Activated naive CD8-positive, alpha-beta T cell (primary cell): ENCODE measurements at regions not wholly inside any gene's neighbourhood (a gene's known extent, or its start where the extent isn't known, plus 50 kb on each side); places are given as distances from the start of the nearest gene placed in this dataset.
"Not testable (repeated sequence)": the region's sequence is repeated elsewhere in the genome, so short reads cannot be mapped to it uniquely, and the experiment has no call there.

ENCODE experiments used
- H3K27ac Mint-ChIP-seq: one replicate; pipeline ENCODE4 v1.8.0; 2021; ENCODE audit warnings: mixed read lengths
- H3K27me3 Mint-ChIP-seq: one replicate; pipeline ENCODE4 v1.8.0; 2021; ENCODE audit warnings: mixed read lengths
- H3K36me3 Mint-ChIP-seq: one replicate; pipeline ENCODE4 v1.8.0; 2021; ENCODE audit warnings: mixed read lengths
- H3K4me1 Mint-ChIP-seq: one replicate; pipeline ENCODE4 v1.8.0; 2021; ENCODE audit warnings: low read depth, mixed read lengths
- H3K4me3 Mint-ChIP-seq: one replicate; pipeline ENCODE4 v1.8.0; 2021; ENCODE audit warnings: mild to moderate bottlenecking, mixed read lengths
- H3K9me3 Mint-ChIP-seq: one replicate; pipeline ENCODE4 v1.8.0; 2021; ENCODE audit warnings: low read depth, mixed read lengths

DNA sequence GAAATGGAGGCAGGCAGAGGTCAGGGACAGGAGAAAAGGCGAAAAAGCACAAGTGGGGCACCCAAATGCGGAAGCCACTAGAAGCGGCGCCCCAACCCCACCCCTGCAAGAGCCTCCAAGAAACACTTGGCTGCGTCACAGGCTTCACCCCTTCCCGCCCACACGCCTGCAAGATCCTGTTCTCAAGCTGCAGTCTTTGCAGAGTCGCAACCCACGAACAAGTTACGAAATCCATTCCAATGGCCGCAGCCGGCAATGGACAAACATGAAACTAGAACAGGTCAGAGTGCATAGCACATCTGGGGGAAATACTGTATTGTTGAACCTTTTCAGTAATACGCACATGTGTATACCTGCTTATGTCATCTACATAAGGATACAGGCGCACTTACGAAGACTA lies 103.6 kb downstream of the PSMG1 start:
- Mint-ChIP-seq H3K4me1 (no peaks in the 10 kb centered on the region), H3K27ac (no peak overlapping the region), H3K27me3 (peaks cover 3% of the 10 kb centered on the region), H3K36me3 (peaks cover 2% of the 10 kb centered on the region), H3K9me3 (no peaks in the 10 kb centered on the region), H3K4me3 (no peak overlapping the region)

- H3K36me3 Mint-ChIP-seq = peaks cover 2% of the 10 kb centered on the region
- H3K27ac Mint-ChIP-seq = no peak overlapping the region
- H3K4me3 Mint-ChIP-seq = no peak overlapping the region
- H3K4me1 Mint-ChIP-seq = no peaks in the 10 kb centered on the region
- H3K9me3 Mint-ChIP-seq = no peaks in the 10 kb centered on the region
- H3K27me3 Mint-ChIP-seq = peaks cover 3% of the 10 kb centered on the region
Observed at GRCh38 chr21:39078322-39079065, 104.8 kb downstream of the PSMG1 start.

DNA sequence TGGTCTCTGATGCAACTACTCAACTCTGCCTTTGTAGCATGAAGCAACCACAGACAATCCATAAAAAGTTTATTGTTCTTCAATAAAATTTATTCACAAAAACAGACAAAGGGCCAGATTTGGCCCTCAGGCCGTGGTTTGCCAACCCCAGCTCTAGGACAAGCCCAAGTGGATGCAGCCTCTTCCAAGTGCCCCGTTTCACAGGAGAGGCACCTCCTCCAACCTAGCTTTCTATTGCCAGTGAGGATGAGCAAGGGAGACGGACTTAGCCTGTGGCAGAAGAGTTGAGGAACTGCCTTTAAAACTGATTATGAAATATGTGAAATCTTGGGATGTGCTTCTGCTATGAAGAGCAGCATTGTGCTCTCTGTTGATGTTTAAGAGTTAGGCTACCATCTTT lies 105.4 kb downstream of the PSMG1 start:
- no peaks in the 10 kb centered on the region for H3K9me3 Mint-ChIP-seq
- peaks cover 3% of the 10 kb centered on the region for H3K27me3 Mint-ChIP-seq
- H3K27ac Mint-ChIP-seq = no peak overlapping the region
- no peak overlapping the region for H3K4me3 Mint-ChIP-seq
- H3K4me1 Mint-ChIP-seq = no peaks in the 10 kb centered on the region
- H3K36me3 Mint-ChIP-seq = peaks cover 2% of the 10 kb centered on the region

- Mint-ChIP-seq H3K4me1 (no peaks in the 10 kb centered on the region), H3K36me3 (peaks cover 2% of the 10 kb centered on the region), H3K9me3 (no peaks in the 10 kb centered on the region), H3K27ac (no peak overlapping the region), H3K4me3 (no peak overlapping the region), H3K27me3 (peaks cover 3% of the 10 kb centered on the region)
Observed at GRCh38 chr21:39074508-39074907, 108.7 kb downstream of the PSMG1 start.

GRCh38 chr21:39073717-39074116 lies 109.5 kb downstream of the PSMG1 start:
- H3K9me3 Mint-ChIP-seq = no peaks in the 10 kb centered on the region

GRCh38 chr21:39073063-39073462 lies 110.2 kb downstream of the PSMG1 start:
- H3K9me3 Mint-ChIP-seq = no peaks in the 10 kb centered on the region
- peaks cover 3% of the 10 kb centered on the region for H3K27me3 Mint-ChIP-seq
- H3K36me3 Mint-ChIP-seq = peaks cover 2% of the 10 kb centered on the region
- H3K4me3 Mint-ChIP-seq = no peak overlapping the region
- no peak overlapping the region for H3K27ac Mint-ChIP-seq
- H3K4me1 Mint-ChIP-seq = no peaks in the 10 kb centered on the region

More at GRCh38 chr21:39073717-39074116, 109.5 kb downstream of the PSMG1 start:
- H3K27ac Mint-ChIP-seq = no peak overlapping the region
- H3K36me3 Mint-ChIP-seq = peaks cover 2% of the 10 kb centered on the region
- H3K4me1 Mint-ChIP-seq = no peaks in the 10 kb centered on the region
- peaks cover 3% of the 10 kb centered on the region for H3K27me3 Mint-ChIP-seq
- no peak overlapping the region for H3K4me3 Mint-ChIP-seq

DNA sequence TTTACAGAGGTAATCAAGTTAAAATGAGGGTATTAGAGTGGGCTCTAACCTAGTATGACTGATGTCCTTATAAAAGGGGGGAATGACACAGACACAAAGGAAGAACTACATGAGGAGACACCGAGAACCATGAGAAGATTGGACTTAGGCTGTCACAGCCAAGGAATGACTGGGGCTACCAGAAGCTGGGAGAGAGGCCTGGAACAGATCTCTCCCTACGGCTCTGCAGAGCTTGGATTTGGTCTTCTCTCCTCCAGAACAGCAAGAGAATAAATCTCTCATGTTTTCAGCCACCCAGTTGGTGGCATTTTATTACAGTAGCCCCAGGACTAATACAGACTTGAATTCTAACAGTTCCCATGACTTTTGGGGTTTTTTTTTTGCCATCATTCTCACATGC lies 110.8 kb downstream of the PSMG1 start:
- H3K4me1 Mint-ChIP-seq = no peaks in the 10 kb centered on the region
- H3K36me3 Mint-ChIP-seq = peaks cover 2% of the 10 kb centered on the region
- H3K4me3 Mint-ChIP-seq = no peak overlapping the region
- H3K9me3 Mint-ChIP-seq = no peaks in the 10 kb centered on the region
- H3K27ac Mint-ChIP-seq = no peak overlapping the region
- H3K27me3 Mint-ChIP-seq = peaks cover 2% of the 10 kb centered on the region

DNA sequence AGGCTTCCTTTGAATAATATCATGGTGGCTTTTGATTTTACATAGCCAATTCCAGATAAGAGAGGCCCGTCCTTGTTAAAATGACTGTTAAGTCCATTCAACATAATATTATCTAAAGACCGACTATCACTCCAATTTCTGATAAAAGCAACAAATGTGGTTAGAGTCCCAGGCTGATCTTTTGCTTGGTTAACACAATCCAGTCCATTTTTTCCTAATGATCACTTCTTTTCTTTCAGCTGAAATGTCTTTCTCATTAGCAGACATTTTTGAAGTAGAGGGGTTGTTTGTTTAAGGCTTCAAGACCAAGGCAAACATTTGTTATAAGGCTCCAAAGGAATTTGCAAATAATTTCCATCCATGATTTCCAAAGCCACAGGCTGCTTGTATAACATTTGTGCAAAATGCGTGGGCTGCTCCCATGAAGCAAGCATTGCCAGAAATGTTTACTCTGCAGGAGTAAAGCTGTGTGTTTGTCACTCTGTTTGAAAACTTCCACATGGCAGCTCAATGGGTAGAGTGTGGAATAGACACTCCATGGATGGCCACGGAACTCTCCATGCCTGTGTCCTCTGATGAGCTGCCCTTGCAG lies 111.5 kb downstream of the PSMG1 start:
- Mint-ChIP-seq H3K27ac (no peak overlapping the region), H3K36me3 (no peaks in the 10 kb centered on the region), H3K9me3 (no peaks in the 10 kb centered on the region), H3K4me3 (no peak overlapping the region), H3K4me1 (no peaks in the 10 kb centered on the region), H3K27me3 (no peaks in the 10 kb centered on the region)

- not testable (repeated sequence) for H3K27me3 Mint-ChIP-seq, H3K9me3 Mint-ChIP-seq, H3K4me3 Mint-ChIP-seq, H3K36me3 Mint-ChIP-seq, H3K27ac Mint-ChIP-seq, H3K4me1 Mint-ChIP-seq
Observed at GRCh38 chr21:39069856-39070255, 113.4 kb downstream of the PSMG1 start.

- no peaks in the 10 kb centered on the region for H3K9me3 Mint-ChIP-seq
- H3K27me3 Mint-ChIP-seq = no peaks in the 10 kb centered on the region
- H3K4me1 Mint-ChIP-seq = no peaks in the 10 kb centered on the region
- H3K27ac Mint-ChIP-seq = no peak overlapping the region
- H3K4me3 Mint-ChIP-seq = no peak overlapping the region
- H3K36me3 Mint-ChIP-seq = peaks cover 2% of the 10 kb centered on the region
Observed at GRCh38 chr21:39066829-39067780, 116.1 kb downstream of the PSMG1 start.

DNA sequence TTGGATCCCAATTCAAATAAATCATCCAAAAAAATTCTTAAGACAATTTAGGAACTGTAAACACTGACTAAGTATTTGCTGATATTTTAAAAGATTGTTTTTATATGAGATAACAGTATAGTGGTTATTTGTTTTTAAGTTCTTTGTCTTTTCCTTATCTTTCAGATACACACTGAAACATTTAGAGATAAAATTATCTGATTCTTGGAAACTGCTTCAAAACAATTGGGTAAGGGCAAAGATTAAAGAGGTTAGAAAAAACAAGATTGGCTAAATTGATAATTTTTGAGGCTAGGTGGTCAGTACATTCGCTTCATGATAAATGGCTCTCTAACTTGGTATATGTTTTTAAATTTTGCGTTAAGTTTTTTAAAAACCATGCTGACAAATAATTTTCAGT lies 117.3 kb downstream of the PSMG1 start:
- Mint-ChIP-seq H3K27me3 (no peaks in the 10 kb centered on the region), H3K27ac (no peak overlapping the region)

GRCh38 chr21:39064325-39065012 lies 118.8 kb downstream of the PSMG1 start:
- H3K4me3 Mint-ChIP-seq = no peak overlapping the region
- H3K36me3 Mint-ChIP-seq = peaks cover 2% of the 10 kb centered on the region
- no peaks in the 10 kb centered on the region for H3K4me1 Mint-ChIP-seq
- H3K27me3 Mint-ChIP-seq = no peaks in the 10 kb centered on the region
- H3K27ac Mint-ChIP-seq = no peak overlapping the region
- no peaks in the 10 kb centered on the region for H3K9me3 Mint-ChIP-seq

More for the DNA sequence above, 117.3 kb downstream of the PSMG1 start:
- Mint-ChIP-seq H3K4me1 (no peaks in the 10 kb centered on the region), H3K9me3 (no peaks in the 10 kb centered on the region), H3K4me3 (no peak overlapping the region), H3K36me3 (peaks cover 2% of the 10 kb centered on the region)

DNA sequence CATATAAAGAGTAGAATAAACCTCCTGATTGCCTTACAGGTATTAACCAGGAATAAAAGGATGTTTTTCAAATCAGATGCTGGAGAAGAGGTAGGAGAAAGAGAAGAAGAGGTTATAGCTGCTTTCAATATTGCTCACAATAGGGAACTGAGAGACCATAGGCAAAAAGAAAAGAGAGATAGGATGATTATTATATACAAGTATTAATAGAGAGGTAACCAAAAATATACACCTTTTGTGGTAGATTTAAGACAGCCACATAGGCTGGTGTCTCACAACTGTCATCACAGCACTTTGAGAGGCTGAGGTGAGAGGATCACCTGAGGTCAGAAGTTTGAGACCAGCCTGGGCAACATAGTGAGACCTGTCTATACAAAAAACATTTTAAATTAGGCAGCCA lies 119.7 kb downstream of the PSMG1 start:
- peaks cover 2% of the 10 kb centered on the region for H3K36me3 Mint-ChIP-seq
- H3K4me1 Mint-ChIP-seq = no peaks in the 10 kb centered on the region

DNA sequence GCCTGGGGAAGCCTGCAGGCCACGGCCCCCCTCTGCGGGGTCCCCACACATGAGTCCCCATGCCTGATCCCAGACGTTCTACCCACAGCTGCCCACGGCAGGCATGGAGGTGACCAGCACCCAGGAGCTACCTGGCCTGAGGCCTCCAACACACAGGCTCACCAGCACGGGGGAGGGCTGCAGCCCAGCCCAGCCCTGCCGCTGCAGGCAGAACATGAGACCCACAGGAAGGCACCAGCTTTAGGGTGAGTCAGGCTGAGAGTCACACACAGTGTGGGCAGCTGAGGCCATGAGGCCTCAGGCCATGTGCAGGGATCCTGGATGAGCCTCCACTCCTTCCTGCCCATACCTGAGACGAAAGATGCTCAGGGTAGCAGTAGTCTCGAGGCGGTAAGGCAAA lies 121.1 kb downstream of the PSMG1 start:
- peaks cover 2% of the 10 kb centered on the region for H3K36me3 Mint-ChIP-seq

More for the DNA sequence above, 119.7 kb downstream of the PSMG1 start:
- Mint-ChIP-seq H3K9me3 (no peaks in the 10 kb centered on the region), H3K27ac (no peak overlapping the region), H3K27me3 (no peaks in the 10 kb centered on the region), H3K4me3 (no peak overlapping the region)

More for the DNA sequence above, 121.1 kb downstream of the PSMG1 start:
- Mint-ChIP-seq H3K4me3 (no peak overlapping the region), H3K27ac (no peak overlapping the region), H3K27me3 (peaks cover 2% of the 10 kb centered on the region), H3K9me3 (no peaks in the 10 kb centered on the region), H3K4me1 (no peaks in the 10 kb centered on the region)
